ENCODE measurements at regions not wholly inside any gene's neighbourhood (a gene's known extent, or its start where the extent isn't known, plus 50 kb on each side); places are given as distances from the start of the nearest gene placed in this dataset.

GRCh38 chr15:61390138-61390537 lies 161.0 kb upstream of the RORA start:
- dilution Hi-C loops (cut with HindIII; ENCODE audit: low sequenced_read_pairs, unreplicated experiment), result no loop called here

More at GRCh38 chr15:61390138-61390537, 161.0 kb upstream of the RORA start:
- POLR2A ChIA-PET (ENCODE audit: unreplicated experiment), result no interaction called here
- no peaks in the 10 kb centered on the region for H4K20me1 ChIP-seq (ENCODE audit: insufficient read depth, low read length)
- H2BK120ac ChIP-seq (ENCODE audit: low read depth, low read length), result no peak overlapping the region
- H4K8ac ChIP-seq (ENCODE audit: low read depth in 2 of 2, low read length in 2 of 2), result no peak overlapping the region
- ATAC-seq (ENCODE audit: low read depth) (no peak), DNase-seq (no peak)
- H3K9me3 ChIP-seq (ENCODE audit: control insufficient read depth, insufficient read depth, low read length), result no peaks in the 10 kb centered on the region; the same call in 1 of the 2 replicates
- H2AK9ac ChIP-seq (replicated peaks; ENCODE audit: low read depth, low read length, poor library complexity), result no peak overlapping the region
- TF ChIP-seq NFE2L2 (IDR thresholded peaks at IDR 0.05; ENCODE audit: low read depth, low read length) (no peak), RAD21 (IDR thresholded peaks at IDR 0.05; ENCODE audit: low read length) (no peak), RCOR1 (IDR thresholded peaks at IDR 0.05; ENCODE audit: insufficient replicate concordance, low read length) (no peak), BHLHE40 (IDR thresholded peaks at IDR 0.05; ENCODE audit: low read depth, low read length) (no peak), RFX5 (IDR thresholded peaks at IDR 0.05; ENCODE audit: low read depth, low read length) (no peak), ELK1 (IDR thresholded peaks at IDR 0.05; ENCODE audit: borderline replicate concordance, low read depth, low read length) (no peak), MAFK (IDR thresholded peaks at IDR 0.05; ENCODE audit: low read depth, low read length) (no peak), MXI1 (IDR thresholded peaks at IDR 0.05; ENCODE audit: borderline replicate concordance, low read depth, low read length) (no peak), FOS (IDR thresholded peaks at IDR 0.05; ENCODE audit: low read depth, low read length) (no peak), POLR2A (IDR thresholded peaks at IDR 0.05; ENCODE audit: low read depth, low read length) (no peak), CHD1 (IDR thresholded peaks at IDR 0.05; ENCODE audit: low read depth, low read length) (no peak), CTCF (conservative IDR thresholded peaks at IDR 0.05; ENCODE audit: low read depth, low read length) (no peak)
- H4K5ac ChIP-seq (ENCODE audit: low read depth, low read length), result no peak overlapping the region
- intact Hi-C loops (cut with micrococcal nuclease) (no loop called here), in situ Hi-C loops (cut with MboI; ENCODE audit: low sequenced_read_pairs) (no loop called here)
- H3K36me3 ChIP-seq (ENCODE audit: control insufficient read depth, insufficient read depth, low read length), result no peaks in the 10 kb centered on the region
- H3K14ac ChIP-seq (replicated peaks; ENCODE audit: low read depth, low read length), result no peak overlapping the region
- H3K23ac ChIP-seq (ENCODE audit: low read depth, low read length), result no peak overlapping the region
- no peak overlapping the region for H3K56ac ChIP-seq (ENCODE audit: extremely low read depth, insufficient read depth, low read length)
- no peaks in the 10 kb centered on the region for H3K27me3 ChIP-seq (ENCODE audit: control insufficient read depth, insufficient read depth, low read length)
- no peak overlapping the region for H3K4ac ChIP-seq (ENCODE audit: low read depth, low read length)
- H3K4me2 ChIP-seq (ENCODE audit: low read depth, low read length), result no peak overlapping the region
- CTCF ChIA-PET, result no interaction called here
- BruUV-seq (replicated peaks), result no TSS peak
- H3K9ac ChIP-seq (ENCODE audit: low read depth, low read length), result no peak overlapping the region
- no peak overlapping the region for H2AFZ ChIP-seq (replicated peaks; ENCODE audit: low read length, poor library complexity)
- H3K4me3 ChIP-seq (ENCODE audit: insufficient read depth, low read depth, low read length), result no peak overlapping the region
- no peaks in the 10 kb centered on the region for H3K9me1 ChIP-seq (ENCODE audit: insufficient read depth, low read length)
- H2BK5ac ChIP-seq (ENCODE audit: low read depth, low read length, poor library complexity, severe bottlenecking), result no peak overlapping the region
- H3K4me1 ChIP-seq (ENCODE audit: control insufficient read depth, insufficient read depth, low read length), result no peaks in the 10 kb centered on the region
- H2AK5ac ChIP-seq (ENCODE audit: low read depth, low read length), result no peak overlapping the region
- H3K27ac ChIP-seq (ENCODE audit: insufficient read depth, low read length), result no peak overlapping the region
- H3K18ac ChIP-seq (ENCODE audit: low read depth, low read length), result no peak overlapping the region
- no peaks in the 10 kb centered on the region for H3K79me1 ChIP-seq (ENCODE audit: low read depth in 1 of 2, low read length in 2 of 2)
- no peak overlapping the region for H2BK20ac ChIP-seq (ENCODE audit: low read depth, low read length)
- H4K91ac ChIP-seq (ENCODE audit: insufficient read depth, low read depth, low read length), result no peak overlapping the region
- H2BK15ac ChIP-seq (ENCODE audit: low read depth, low read length), result no peak overlapping the region
